ENCODE measurements at regions not wholly inside any gene's neighbourhood (a gene's known extent, or its start where the extent isn't known, plus 50 kb on each side); places are given as distances from the start of the nearest gene placed in this dataset.
A peak's percentile ranks its signal among the peaks of the same experiment; 100 is the strongest.

- Histone ChIP-seq H2AFZ (ENCODE audit: low read length) (no peak overlapping the region), H3K9ac (ENCODE audit: insufficient read depth, low read length) (no peak overlapping the region), H4K20me1 (ENCODE audit: control insufficient read depth, extremely low read depth, insufficient read depth, low read length) (no peaks in the 10 kb centered on the region), H3K9me3 (ENCODE audit: control insufficient read depth, insufficient read depth, low read depth, low read length) (no peaks in the 10 kb centered on the region), H3K36me3 (ENCODE audit: control insufficient read depth, insufficient read depth, low read length) (no peaks in the 10 kb centered on the region), H3K4me2 (ENCODE audit: extremely low read depth, insufficient read depth, low read length) (no peak overlapping the region), H3K4me1 (ENCODE audit: control insufficient read depth, extremely low read depth, insufficient read depth, low read length) (peaks cover 3% of the 10 kb centered on the region), H3K79me2 (ENCODE audit: control insufficient read depth, insufficient read depth, low read length) (no peaks in the 10 kb centered on the region), H3K27ac (ENCODE audit: insufficient read depth, low read length) (no peak overlapping the region), H3K27me3 (ENCODE audit: control insufficient read depth, insufficient read depth, low read length) (no peaks in the 10 kb centered on the region), H3K4me3 (replicated peaks in 1 of 4; ENCODE audit: control extremely low read depth in 1 of 4, insufficient read depth in 1 of 4, low read depth in 3 of 4, low read length in 4 of 4) (no peak overlapping the region)
- no peak for TF ChIP-seq CTCF (conservative IDR thresholded peaks at IDR 0.05 in 1 of 2, IDR thresholded peaks at IDR 0.05 in 1 of 2; ENCODE audit: low read depth in 1 of 2, low read length in 2 of 2)
- TF ChIP-seq EZH2 (IDR thresholded peaks at IDR 0.05; ENCODE audit: low read length, missing control alignments), result no peak
- no peak for DNase-seq (ENCODE audit: low read depth in 2 of 2)
These were observed 129.0 kb upstream of the ZEB2 start for GRCh38 chr2:144648837-144649465.

- H3K4me2 ChIP-seq (ENCODE audit: extremely low read depth, insufficient read depth, low read length), result no peak overlapping the region
- H4K20me1 ChIP-seq (ENCODE audit: control insufficient read depth, extremely low read depth, insufficient read depth, low read length), result no peaks in the 10 kb centered on the region
- H3K4me1 ChIP-seq (ENCODE audit: control insufficient read depth, extremely low read depth, insufficient read depth, low read length), result peaks cover 3% of the 10 kb centered on the region
- no peak for TF ChIP-seq CTCF (conservative IDR thresholded peaks at IDR 0.05 in 1 of 2, IDR thresholded peaks at IDR 0.05 in 1 of 2; ENCODE audit: low read depth in 1 of 2, low read length in 2 of 2)
- no peak for TF ChIP-seq EZH2 (IDR thresholded peaks at IDR 0.05; ENCODE audit: low read length, missing control alignments)
- H3K36me3 ChIP-seq (ENCODE audit: control insufficient read depth, insufficient read depth, low read length), result no peaks in the 10 kb centered on the region
- H3K9ac ChIP-seq (ENCODE audit: insufficient read depth, low read length), result no peak overlapping the region
- no peak overlapping the region for H3K27ac ChIP-seq (ENCODE audit: insufficient read depth, low read length)
- H3K79me2 ChIP-seq (ENCODE audit: control insufficient read depth, insufficient read depth, low read length), result no peaks in the 10 kb centered on the region
- peak in 1 of 2 donors; percentile 80 for DNase-seq (ENCODE audit: low read depth in 2 of 2)
- no peaks in the 10 kb centered on the region for H3K27me3 ChIP-seq (ENCODE audit: control insufficient read depth, insufficient read depth, low read length)
- H2AFZ ChIP-seq (ENCODE audit: low read length), result no peak overlapping the region
- no peak overlapping the region for H3K4me3 ChIP-seq (replicated peaks in 1 of 4; ENCODE audit: control extremely low read depth in 1 of 4, insufficient read depth in 1 of 4, low read depth in 3 of 4, low read length in 4 of 4)
- H3K9me3 ChIP-seq (ENCODE audit: control insufficient read depth, insufficient read depth, low read depth, low read length), result no peaks in the 10 kb centered on the region
These were observed 125.3 kb upstream of the ZEB2 start for GRCh38 chr2:144645083-144645778.

GRCh38 chr2:144644549-144644948, 124.6 kb upstream of the ZEB2 start:
- Histone ChIP-seq H3K79me2 (ENCODE audit: control insufficient read depth, insufficient read depth, low read length) (no peaks in the 10 kb centered on the region), H3K4me2 (ENCODE audit: extremely low read depth, insufficient read depth, low read length) (no peak overlapping the region), H3K27ac (ENCODE audit: insufficient read depth, low read length) (no peak overlapping the region), H3K4me3 (replicated peaks in 1 of 4; ENCODE audit: control extremely low read depth in 1 of 4, insufficient read depth in 1 of 4, low read depth in 3 of 4, low read length in 4 of 4) (no peak overlapping the region), H3K36me3 (ENCODE audit: control insufficient read depth, insufficient read depth, low read length) (no peaks in the 10 kb centered on the region), H3K9ac (ENCODE audit: insufficient read depth, low read length) (no peak overlapping the region), H3K9me3 (ENCODE audit: control insufficient read depth, insufficient read depth, low read depth, low read length) (no peaks in the 10 kb centered on the region), H2AFZ (ENCODE audit: low read length) (no peak overlapping the region), H3K27me3 (ENCODE audit: control insufficient read depth, insufficient read depth, low read length) (no peaks in the 10 kb centered on the region), H4K20me1 (ENCODE audit: control insufficient read depth, extremely low read depth, insufficient read depth, low read length) (no peaks in the 10 kb centered on the region), H3K4me1 (ENCODE audit: control insufficient read depth, extremely low read depth, insufficient read depth, low read length) (peaks cover 3% of the 10 kb centered on the region)
- no peak for DNase-seq (ENCODE audit: low read depth in 2 of 2)
- no peak for TF ChIP-seq CTCF (conservative IDR thresholded peaks at IDR 0.05 in 1 of 2, IDR thresholded peaks at IDR 0.05 in 1 of 2; ENCODE audit: low read depth in 1 of 2, low read length in 2 of 2)
- TF ChIP-seq EZH2 (IDR thresholded peaks at IDR 0.05; ENCODE audit: low read length, missing control alignments), result no peak

Measured in fibroblast of lung (primary cell).